Retinal pigment epithelial cell (primary cell): ENCODE measurements at regions not wholly inside any gene's neighbourhood (a gene's known extent, or its start where the extent isn't known, plus 50 kb on each side); places are given as distances from the start of the nearest gene placed in this dataset.

Experiments used
- DNase-seq: peaks from one replicate; pipeline ENCODE4 v3.0.0-alpha.2; 2010; ENCODE audit warnings: low read depth
- H3K4me3 ChIP-seq: 2 replicates; pipeline ENCODE4 v1.5.1; 2011; ENCODE audit warnings: mild to moderate bottlenecking, low read length, control low read depth, moderate library complexity
- CTCF ChIP-seq: conservative IDR thresholded peaks from 2 replicates; pipeline ENCODE4 v1.5.1; 2011; ENCODE audit warnings: low read depth, low read length, control low read depth, inconsistent platforms

GRCh38 chr1:47616906-47617305, 179.1 kb downstream of the FOXD2 start:
- no peak for DNase-seq

GRCh38 chr1:47617381-47618221, 179.8 kb downstream of the FOXD2 start:
- no peak for TF ChIP-seq CTCF
- DNase-seq, result no peak
- H3K4me3 ChIP-seq, result no peak overlapping the region

More at GRCh38 chr1:47616906-47617305, 179.1 kb downstream of the FOXD2 start:
- TF ChIP-seq CTCF, result no peak
- no peak overlapping the region for H3K4me3 ChIP-seq

- no peak for DNase-seq
- no peak for TF ChIP-seq CTCF
Measured at GRCh38 chr1:47618222-47618720, 180.4 kb downstream of the FOXD2 start.

GRCh38 chr1:47618830-47619229, 181.0 kb downstream of the FOXD2 start:
- no peak overlapping the region for H3K4me3 ChIP-seq
- TF ChIP-seq CTCF, result no peak
- no peak for DNase-seq

More at GRCh38 chr1:47618222-47618720, 180.4 kb downstream of the FOXD2 start:
- no peak overlapping the region for H3K4me3 ChIP-seq

- H3K4me3 ChIP-seq, result no peak overlapping the region
- no peak for DNase-seq
- TF ChIP-seq CTCF, result no peak
Measured at GRCh38 chr1:47621483-47621882, 183.6 kb downstream of the FOXD2 start.

- TF ChIP-seq CTCF, result no peak
- no peak overlapping the region for H3K4me3 ChIP-seq
- no peak for DNase-seq
Measured at GRCh38 chr1:47621977-47622376, 184.1 kb downstream of the FOXD2 start.
